Epidermal melanocyte (primary cell): ENCODE measurements at regions not wholly inside any gene's neighbourhood (a gene's known extent, or its start where the extent isn't known, plus 50 kb on each side); places are given as distances from the start of the nearest gene placed in this dataset.
"Not testable (repeated sequence)": the region's sequence is repeated elsewhere in the genome, so short reads cannot be mapped to it uniquely, and the experiment has no call there.

ENCODE experiments used
- DNase-seq: peaks from one replicate; pipeline ENCODE4 v3.0.0; 2011; ENCODE audit warnings: low spot score; ENCODE audit not compliant: insufficient read length

DNA sequence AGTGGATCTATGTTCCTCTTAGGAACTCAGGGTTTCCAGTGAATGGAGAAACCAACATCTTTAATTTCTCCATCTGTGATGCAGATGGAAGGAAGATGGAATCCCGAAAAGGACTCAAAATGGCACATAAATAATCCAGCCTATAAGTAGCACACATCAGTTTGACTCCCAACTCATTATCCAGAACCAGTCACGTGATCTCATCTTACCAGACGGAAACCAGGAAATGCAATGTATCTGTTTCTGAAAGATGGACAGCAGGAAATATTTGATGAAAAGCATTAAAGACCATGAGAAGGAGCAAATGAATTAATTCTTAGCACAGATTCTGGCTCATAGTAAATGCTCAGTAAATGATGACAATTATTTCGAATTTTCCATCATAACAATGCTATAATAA lies 443.1 kb upstream of the FMR1 start:
- DNase-seq, result no peak

DNA sequence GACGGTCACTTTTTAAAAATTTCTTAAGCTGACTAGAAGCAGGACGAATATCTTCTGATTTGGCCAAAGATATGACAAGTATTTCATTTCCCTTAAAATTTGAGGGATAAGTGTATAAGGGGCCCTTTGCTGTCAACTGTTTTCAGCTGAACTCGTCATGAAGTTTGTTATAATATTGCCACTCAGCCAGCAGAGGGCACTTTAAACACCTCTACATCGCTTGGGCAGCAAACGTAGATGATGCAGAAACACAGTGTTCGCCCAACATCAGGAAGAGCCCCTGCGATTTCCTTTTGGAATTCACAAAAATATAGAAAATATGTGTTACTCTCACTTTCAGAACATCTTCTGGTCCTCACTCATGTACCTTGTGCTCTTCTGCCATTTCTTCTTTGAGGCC lies 435.7 kb upstream of the FMR1 start:
- DNase-seq, result no peak

DNA sequence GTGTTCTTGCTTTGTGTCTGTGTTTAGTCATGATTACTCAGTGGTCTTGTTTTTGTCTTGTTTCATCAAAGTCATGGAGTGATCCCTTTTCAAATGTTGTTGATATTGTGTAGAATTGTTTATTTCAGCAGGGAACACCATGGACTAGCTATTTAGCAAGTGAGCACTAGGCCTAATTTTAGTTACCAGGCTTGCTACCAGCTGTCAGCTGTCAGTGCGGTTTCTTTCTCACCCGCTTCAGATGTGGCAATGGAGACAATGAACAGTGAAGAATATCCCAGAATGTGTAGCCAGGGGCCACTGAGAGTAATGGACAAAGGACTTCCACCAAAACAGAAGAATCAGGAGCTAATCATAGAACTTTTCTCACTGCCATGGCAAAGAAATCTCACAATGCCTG lies 432.8 kb upstream of the FMR1 start:
- DNase-seq, result no peak

DNA sequence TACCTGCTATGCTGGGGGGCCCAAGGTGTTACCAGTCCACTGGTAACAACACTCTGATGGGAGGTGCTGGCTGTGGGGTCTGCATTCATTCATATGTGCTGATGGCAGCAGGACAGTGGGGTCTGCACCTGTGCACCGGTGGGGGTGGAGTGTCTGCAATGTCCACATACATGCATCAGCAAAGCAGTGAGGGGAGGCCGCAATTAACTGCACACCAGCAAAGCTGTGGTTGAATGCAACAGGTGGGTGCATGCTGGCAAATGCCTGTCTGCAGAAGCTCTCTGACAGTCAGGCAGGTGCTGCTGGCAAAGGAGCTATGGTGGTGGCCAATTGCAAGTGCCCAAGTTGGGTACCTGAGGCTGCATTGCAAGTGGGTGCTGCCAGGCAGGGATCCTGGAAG lies 426.5 kb upstream of the FMR1 start:
- DNase-seq, result no peak

DNA sequence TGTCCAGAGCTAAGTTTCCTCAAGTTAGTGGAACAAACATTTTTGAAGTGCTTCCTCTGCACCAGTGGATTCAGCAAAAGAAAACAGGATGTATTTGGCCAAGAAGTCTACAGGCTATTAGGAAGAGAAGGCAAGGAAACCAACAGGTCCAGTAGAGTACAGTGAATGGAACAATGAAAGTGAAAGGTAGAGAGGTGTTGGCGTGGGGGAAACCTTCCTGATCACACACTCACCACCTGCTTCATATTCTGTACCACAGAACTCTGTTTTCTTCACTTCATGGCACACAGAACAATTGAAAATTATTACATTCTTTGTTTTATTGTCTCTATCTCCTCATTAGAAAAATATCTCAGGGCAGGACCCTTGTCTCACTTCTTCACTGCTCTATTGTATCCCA lies 417.4 kb upstream of the FMR1 start:
- DNase-seq, result no peak

DNA sequence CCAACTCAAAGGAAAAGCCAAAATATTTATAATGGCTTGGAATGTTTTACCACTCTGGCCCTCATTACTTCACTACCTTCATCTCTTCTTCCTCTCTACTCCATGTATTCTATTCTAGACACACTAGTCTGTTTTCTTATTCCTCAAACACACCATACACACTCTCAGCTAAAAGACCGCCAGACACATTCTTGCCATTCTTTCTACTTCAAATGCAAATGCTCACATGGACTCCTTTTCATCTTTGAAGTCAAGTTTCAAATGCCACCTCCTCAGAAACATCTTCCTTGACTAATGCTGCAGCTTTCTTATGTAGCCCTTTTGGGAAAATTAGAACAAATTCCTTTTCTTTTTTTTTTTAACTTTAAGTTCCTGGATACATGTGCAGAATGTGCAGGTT lies 412.9 kb upstream of the FMR1 start:
- DNase-seq, result no peak

DNA sequence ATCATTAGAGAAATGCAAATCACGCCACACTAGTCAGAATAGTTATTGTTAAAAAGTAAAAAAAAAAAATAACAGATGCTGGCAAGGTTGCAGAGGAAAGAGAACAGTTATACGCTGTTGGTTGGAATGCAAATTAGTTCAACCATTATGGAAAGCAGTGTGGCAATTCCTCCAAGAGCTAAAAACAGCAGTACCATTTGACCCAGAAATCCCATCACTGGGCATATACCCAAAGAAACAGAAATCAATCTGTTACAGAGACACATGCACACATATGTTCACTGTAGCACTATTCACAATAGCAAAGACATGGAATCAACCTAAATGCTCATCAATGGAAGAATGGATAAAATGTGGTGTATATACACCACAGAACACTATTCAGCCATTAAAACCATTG lies 388.7 kb upstream of the FMR1 start:
- no peak for DNase-seq

DNA sequence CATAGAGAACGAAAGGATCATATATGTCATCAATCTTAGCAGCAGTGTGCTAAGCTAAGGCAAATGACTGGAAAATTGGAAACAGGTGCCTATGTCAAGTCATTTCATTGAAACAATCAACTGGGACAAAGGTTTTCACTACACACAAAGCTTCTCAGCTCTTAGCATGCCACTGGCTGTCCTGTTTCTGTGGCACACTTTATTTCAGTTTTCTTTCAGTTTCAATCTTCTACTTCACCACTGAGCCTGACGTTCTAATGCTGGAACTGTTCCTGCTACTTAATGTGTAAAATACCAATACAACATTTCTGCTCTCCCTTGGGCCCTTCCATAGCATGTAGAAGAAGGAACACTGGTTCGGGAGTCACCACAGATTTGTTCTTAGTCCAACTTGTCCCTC lies 378.3 kb upstream of the FMR1 start:
- no peak for DNase-seq

DNA sequence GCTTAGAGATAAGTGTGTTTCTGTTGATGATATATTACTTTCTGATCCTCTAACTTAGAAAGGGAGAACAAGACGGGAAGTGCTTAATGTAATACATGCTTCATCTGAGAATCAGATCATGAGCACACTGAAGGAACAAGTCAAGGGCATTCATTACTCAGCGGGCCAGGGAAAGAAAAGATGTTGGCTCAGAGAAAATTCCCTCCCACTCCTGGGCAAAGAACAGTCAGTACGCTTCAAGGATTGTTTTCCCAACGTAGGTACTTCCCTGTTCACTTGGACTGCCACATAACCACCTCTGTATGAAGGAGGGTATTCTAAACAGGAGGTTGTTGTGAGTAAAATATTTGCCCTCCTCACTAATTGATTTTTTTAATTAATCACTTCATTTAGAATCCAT lies 374.5 kb upstream of the FMR1 start:
- no peak for DNase-seq

DNA sequence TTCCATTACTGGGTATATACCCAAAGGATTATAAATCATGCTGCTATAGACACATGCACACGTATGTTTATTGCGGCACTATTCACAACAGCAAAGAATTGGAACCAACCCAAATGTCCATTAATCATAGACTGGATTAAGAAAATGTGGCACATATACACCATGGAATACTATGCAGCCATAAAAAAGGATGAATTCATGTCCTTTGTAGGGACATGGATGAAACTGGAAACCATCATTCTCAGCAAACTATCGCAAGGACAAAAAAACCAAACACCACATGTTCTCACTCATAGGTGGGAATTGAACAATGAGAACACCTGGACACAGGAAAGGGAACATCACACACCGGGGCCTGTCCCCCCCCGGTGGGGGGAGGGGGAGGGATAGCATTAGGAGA lies 363.7 kb upstream of the FMR1 start:
- DNase-seq, result not testable (repeated sequence)

DNA sequence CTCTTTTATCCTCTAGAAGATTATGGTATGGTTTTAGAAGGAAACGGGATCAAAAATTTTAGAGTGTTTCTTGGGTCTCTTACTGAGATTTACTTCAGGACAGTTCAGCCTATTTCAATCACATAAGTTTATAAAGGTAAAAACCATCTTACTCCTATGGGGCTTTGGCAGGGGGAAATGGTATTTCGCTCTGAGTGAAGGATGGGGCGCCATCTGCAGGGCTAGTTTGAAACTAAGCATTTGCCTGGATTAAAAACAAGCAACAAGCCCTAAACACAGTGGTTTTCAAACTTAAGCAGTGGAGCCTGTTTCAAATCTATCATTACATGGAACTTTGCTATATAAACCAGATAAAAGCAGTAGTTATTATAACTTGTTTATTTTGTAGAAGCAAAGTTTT lies 361.5 kb upstream of the FMR1 start:
- DNase-seq, result no peak

DNA sequence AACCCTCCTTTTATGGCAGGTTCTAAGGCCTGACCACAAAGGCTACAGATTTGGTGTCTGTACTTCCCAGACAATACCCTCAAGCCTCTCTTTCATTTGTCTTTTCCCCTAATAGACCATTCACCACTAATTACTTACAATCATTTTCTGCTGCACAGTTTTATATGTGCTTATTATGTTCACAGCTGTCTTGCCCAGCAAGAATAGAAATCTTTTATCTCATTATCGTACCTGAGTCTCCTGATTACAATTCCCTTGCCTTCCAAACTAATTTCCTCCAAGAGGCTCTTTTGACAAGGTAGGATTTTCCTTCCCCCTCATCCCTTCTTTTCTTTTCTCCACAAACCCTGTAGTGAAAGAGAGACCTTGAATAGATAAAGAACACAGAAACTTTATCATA lies 352.5 kb upstream of the FMR1 start:
- DNase-seq, result no peak

DNA sequence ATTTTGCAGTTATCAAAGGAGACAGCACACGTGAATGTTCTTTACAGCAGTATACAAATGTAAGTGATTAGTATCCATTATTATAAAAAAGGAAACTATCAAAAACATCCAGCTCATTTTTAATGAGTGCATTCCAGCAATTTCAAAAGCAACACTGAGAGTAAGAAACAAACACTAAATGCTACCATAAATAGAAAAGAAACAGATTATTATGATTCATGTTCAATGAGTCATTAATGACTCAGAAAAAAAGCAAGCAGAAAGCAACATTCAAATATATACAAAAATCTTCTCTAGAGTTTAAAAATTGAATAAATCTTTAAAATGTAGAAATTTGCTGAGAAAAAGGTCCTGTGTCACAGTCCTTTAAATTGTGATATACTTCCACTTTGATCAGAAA lies 346.5 kb upstream of the FMR1 start:
- DNase-seq, result no peak

DNA sequence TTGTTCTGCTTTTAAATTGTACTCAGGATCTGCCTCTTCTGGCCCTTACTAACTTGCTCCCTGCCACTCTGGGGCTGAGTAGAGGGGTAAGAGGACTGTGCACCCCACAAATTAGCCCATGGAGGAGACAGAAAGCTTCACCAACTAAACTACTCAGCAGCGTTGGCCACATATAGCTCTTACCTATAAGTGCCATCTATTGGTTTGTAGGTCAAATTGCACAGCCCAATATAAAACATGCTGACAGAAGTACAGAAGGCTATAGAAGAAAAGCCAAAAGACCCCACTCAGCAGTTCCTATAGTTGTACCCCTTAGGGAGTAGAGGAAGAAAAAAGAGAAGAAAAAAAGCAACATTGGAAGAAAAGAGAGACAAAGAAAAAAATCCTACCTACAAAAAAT lies 341.2 kb upstream of the FMR1 start:
- no peak for DNase-seq

DNA sequence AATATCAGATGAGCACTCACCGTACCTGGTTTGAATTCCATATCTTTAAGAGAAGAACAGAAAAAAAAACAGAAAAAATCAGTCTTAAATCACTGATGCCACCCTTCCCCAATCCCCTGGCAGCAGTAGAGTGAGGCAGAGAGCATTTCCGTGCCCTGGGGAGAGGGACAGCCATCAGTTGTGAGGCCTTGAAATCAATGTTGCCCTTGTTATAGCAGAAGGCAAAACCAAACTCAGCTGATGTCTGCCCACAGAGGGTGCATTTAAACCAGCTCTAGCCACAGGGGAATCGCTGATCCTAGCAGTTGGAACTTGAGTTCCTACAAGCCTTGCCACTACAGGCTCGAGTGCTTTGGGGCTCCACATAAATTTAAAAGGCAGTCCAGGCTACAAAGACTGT lies 338.5 kb upstream of the FMR1 start:
- DNase-seq, result peak; percentile 16

DNA sequence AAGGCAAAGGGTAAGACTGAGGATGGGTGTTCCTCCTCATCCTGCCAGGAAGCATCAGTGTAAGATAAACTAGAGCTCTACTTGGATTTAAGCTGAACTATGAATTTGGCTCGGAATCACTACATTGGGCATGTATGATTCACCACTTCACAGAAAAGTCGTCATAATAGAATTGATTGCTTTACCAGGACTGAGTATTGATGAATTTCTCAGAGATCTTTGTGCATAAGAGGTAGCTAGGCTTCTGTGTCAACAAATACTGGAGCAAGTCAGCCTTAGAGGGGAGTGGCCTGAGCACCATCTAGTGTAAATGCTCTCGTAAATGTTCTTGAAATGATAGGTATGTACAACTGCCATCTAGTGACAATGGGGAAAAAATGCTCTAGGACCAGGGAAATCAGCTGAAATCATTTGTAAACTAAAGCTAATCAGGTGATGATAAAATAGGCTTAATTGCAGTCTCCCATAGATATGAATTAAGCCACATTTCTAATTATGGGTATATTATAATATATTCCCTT lies 309.5 kb upstream of the FMR1 start:
- no peak for DNase-seq

DNA sequence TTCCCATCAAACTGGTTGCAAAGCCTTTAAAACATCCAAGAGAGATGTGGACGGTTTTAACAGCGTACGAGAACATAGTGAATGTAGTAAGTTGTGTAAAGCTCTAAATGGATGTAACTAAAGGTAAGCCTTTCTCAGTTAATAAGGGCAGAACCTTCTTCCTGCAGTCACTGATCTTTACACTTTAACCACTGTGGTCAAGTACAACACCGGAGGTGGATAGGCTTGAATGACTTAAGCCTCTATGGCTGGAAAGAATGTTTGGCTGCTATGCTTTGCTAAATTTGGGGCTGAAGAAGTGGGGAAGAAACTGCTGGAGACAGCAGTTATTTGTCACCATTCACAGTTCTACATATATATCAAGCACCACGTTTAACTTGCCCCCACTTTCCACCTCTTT lies 285.1 kb upstream of the FMR1 start:
- DNase-seq, result no peak

DNA sequence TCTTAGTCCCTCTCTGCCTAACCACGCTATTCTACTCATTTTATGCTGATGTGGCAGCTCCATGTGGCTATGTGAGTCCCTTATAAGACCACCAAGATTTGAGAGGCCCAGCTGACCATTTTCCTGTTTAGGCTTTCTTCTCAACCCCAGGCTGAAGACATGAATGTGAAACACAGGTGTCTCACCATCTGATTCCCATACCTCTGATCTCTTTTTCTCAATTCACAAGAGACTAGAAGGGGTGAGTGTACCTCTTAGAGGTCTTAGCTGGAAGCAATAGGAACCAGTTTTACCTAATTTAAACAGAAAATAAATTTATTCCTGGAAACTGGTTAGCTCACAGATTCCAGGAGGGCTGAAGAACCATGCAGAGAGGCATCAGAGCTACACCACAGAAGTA lies 276.5 kb upstream of the FMR1 start:
- DNase-seq, result no peak

DNA sequence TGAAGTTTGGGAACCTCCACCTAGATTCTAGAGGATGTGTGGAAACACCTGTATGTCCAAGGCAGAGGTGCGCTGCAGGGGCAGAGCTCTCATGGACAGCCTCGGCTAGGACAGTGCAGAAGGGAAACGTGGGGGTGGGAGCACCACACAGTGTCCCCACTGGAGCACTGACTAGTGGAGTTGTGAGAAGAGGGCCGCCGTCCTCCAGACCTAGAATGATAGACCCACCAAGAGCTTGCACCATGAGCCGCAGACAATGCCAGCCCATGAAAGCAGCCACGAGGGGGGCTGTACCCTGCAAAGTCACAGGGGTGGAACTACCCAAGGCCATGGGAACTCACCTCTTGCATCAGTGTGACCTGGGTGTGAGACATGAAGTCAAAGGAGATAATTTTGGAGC lies 274.5 kb upstream of the FMR1 start:
- DNase-seq, result no peak

DNA sequence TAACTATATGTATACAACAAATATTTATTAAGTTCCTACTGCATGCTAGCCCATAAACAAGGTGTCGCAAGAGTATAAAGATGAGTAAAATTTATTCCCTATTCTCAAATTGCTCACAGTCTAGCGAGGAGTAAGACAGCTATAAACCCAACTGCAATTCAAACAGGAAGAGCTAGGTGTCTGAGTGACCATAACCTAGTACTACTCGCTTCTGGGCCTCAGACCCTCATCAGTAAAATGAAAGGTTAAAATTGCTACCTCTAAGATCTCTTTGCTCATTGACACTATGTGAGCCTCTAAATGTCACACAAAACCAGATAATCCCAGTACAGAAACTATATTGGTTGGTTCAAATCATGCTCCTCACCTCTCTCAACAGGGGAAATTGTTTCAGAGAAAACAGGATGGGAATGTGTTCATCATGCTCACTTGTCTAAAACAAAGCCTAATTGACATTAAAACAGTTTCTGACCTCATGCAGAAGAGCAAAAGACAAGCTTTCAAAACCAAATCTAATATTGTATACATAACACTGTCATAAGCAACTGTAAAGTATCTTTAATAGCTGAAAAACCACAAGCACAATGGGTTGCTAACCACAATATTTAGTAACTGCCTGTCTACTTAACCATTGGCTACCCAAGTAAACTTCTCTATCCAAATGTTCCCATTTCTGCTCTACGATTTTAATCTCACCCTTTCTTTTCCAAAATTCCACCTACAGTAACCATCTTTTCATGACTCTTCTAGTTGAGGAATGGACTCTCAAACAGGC lies 264.6 kb upstream of the FMR1 start:
- no peak for DNase-seq

DNA sequence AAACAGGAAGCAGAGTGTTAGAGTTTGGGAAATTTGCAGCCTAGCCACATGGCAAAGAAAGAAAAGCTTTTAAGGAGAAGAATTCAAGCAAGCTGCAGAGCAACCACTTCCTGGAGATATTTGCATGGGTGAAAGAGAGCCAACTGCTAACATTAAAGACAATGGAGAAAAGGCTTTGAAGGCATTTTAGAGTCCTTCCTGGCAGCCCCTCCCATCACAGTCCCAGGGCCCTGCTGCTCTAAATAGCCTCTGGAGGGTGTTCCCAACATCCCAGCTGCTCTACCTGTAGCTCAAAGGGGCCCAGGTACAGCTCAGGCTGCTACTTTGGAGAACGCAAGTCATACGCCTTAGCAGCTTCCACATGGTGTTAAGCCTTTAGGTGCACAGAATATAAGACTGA lies 235.9 kb upstream of the FMR1 start:
- no peak for DNase-seq

DNA sequence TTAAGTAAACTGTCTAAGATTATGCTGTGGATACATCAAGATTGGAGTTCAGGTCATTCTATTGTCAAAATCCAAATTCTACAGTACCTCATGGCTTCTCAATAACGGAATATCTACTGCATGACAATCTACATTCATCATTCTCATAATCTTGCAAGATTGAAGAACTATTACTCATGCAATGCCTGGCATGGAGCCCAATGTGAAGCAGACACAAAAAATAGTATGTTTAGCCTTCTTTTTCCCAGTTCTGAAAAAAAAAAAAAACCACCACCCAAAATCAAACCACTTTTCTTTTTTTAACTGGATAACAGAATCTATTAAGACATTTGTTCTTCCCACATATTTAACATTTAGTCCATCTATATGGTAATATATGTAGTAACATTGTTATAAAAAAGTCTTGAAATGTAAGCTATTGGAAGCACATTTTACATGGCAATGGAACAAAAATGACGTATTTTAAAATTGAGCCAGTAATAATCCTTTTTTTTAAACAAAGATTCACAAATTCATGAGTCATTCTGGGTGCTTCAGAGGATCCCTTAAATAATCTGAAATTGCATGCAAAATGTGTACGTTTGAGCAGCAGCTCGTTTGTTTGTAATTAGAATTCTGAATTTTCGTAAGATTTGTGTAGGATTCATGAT lies 232.2 kb upstream of the FMR1 start:
- DNase-seq, result no peak

DNA sequence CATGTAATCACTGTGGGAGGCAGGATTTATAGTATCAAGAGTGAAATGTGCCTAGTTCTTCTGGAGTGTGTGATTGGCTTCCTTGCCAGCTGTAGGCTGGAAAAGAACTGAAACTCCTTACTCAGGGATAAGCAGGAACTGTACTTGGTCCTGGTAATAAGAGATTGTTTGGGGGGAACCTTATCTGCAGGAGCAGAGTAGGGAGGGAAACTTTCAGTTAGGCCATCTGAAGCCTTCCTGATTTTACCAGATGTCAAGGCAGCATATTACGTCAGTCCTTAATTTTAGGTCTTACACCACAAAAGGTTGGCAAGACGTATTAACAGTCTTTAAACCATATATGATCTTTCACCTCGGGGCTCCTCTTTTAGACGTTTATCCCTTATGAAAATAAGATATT lies 231.5 kb upstream of the FMR1 start:
- no peak for DNase-seq
